HepG2 (cell line): ENCODE measurements at regions not wholly inside any gene's neighbourhood (a gene's known extent, or its start where the extent isn't known, plus 50 kb on each side); places are given as distances from the start of the nearest gene placed in this dataset.

Experiments used
- ARID2 ChIP-seq: sonication (generic); formaldehyde crosslinking; IDR thresholded peaks from 2 replicates; pipeline ENCODE4 v1.8.1; 2022; ENCODE audit warnings: mild to moderate bottlenecking, missing genetic modification reagents, borderline replicate concordance
- BRD4 ChIP-seq: sonication (generic); formaldehyde crosslinking; IDR thresholded peaks from 2 replicates; pipeline ENCODE4 v1.4.0; 2020; ENCODE audit warnings: missing genetic modification reagents
- IRF1 ChIP-seq: sonication (generic); formaldehyde crosslinking; IDR thresholded peaks from 2 replicates; pipeline ENCODE4 v1.4.0; 2020; ENCODE audit warnings: low read depth, mild to moderate bottlenecking, missing genetic modification reagents
- KDM6A ChIP-seq: IDR thresholded peaks from 2 replicates; pipeline ENCODE4 v1.6.1; 2016; ENCODE audit warnings: low read depth
- PPARG ChIP-seq: conservative IDR thresholded peaks from 2 replicates; pipeline ENCODE4 v1.6.1; 2016; ENCODE audit warnings: missing biosample characterization, missing genetic modification reagents
- RAD51 ChIP-seq: fragments of 450-650 bp; IDR thresholded peaks from 2 replicates; pipeline ENCODE4 v1.6.1; 2016; ENCODE audit warnings: borderline replicate concordance
- RFX1 ChIP-seq: fragments of 450-650 bp; IDR thresholded peaks from 2 replicates; pipeline ENCODE4 v1.6.1; 2017
- SMARCE1 ChIP-seq: fragments of 450-650 bp; IDR thresholded peaks from 2 replicates; pipeline ENCODE4 v1.6.1; 2017; ENCODE audit warnings: borderline replicate concordance
- ZBTB33 ChIP-seq: sonication (generic); formaldehyde crosslinking; IDR thresholded peaks from 2 replicates; pipeline ENCODE4 v1.4.0; 2020; ENCODE audit warnings: missing genetic modification reagents
- ZNF430 ChIP-seq: sonication (generic); formaldehyde crosslinking; IDR thresholded peaks from 2 replicates; pipeline ENCODE4 v1.9.0; 2021; ENCODE audit warnings: mild to moderate bottlenecking, missing genetic modification reagents
- ZNF878 ChIP-seq: sonication (generic); formaldehyde crosslinking; IDR thresholded peaks from 2 replicates; pipeline ENCODE4 v1.8.1; 2023; ENCODE audit warnings: mild to moderate bottlenecking, missing genetic modification reagents, moderate library complexity
- ZSCAN20 ChIP-seq: sonication (generic); formaldehyde crosslinking; IDR thresholded peaks from 2 replicates; pipeline ENCODE4 v1.4.0; 2020; ENCODE audit warnings: missing genetic modification reagents, mild to moderate bottlenecking, borderline replicate concordance

- peak; percentile 74; the same call in 1 of the 2 replicates for TF ChIP-seq BRD4 (CRISPR knock-in tag)
- no peak for TF ChIP-seq ZNF430 (CRISPR knock-in tag)
- no peak for TF ChIP-seq RAD51
- TF ChIP-seq ZNF878 (CRISPR knock-in tag), result peak; percentile 32; the same call in 1 of the 2 replicates
- TF ChIP-seq PPARG (CRISPR knock-in tag), result peak; percentile 61; the same call in 1 of the 2 replicates
- no peak for TF ChIP-seq ZBTB33 (CRISPR knock-in tag)
- TF ChIP-seq KDM6A, result 0 out of 2 replicates have a peak, but pooled peaks have one; percentile 24
- TF ChIP-seq ZSCAN20 (CRISPR knock-in tag), result peak; percentile 97
- TF ChIP-seq ARID2 (CRISPR knock-in tag), result peak; percentile 61; the same call in 1 of the 2 replicates
- TF ChIP-seq IRF1, result no peak
- no peak for TF ChIP-seq SMARCE1
- no peak for TF ChIP-seq RFX1
Observed at GRCh38 chr2:62565309-62565908, 59.4 kb upstream of the TMEM17 start (continued).
